ENCODE measurements at regions not wholly inside any gene's neighbourhood (a gene's known extent, or its start where the extent isn't known, plus 50 kb on each side); places are given as distances from the start of the nearest gene placed in this dataset.
"Not testable (repeated sequence)": the region's sequence is repeated elsewhere in the genome, so short reads cannot be mapped to it uniquely, and the experiment has no call there.

GRCh38 chr16:85225721-85226120 lies 113.4 kb upstream of the CIBAR2 start:
- no peak for DNase-seq

GRCh38 chr16:85227084-85227945 lies 115.0 kb upstream of the CIBAR2 start:
- no peak for DNase-seq

- DNase-seq = no peak
Measured at GRCh38 chr16:85227946-85228862, 115.9 kb upstream of the CIBAR2 start.

- DNase-seq = no peak
Measured at GRCh38 chr16:85228970-85229430, 116.7 kb upstream of the CIBAR2 start.

- DNase-seq = no peak
Measured at GRCh38 chr16:85229869-85230462, 117.7 kb upstream of the CIBAR2 start.

- not testable (repeated sequence) for DNase-seq
Measured at GRCh38 chr16:85230764-85231383, 118.6 kb upstream of the CIBAR2 start.

GRCh38 chr16:85231959-85232358 lies 119.7 kb upstream of the CIBAR2 start:
- DNase-seq = no peak

- peak; percentile 30 for DNase-seq
Measured at GRCh38 chr16:85232369-85233142, 120.3 kb upstream of the CIBAR2 start.

- peak; percentile 53 for DNase-seq
Measured at GRCh38 chr16:85233516-85233915, 121.2 kb upstream of the CIBAR2 start.

- DNase-seq = peak; percentile 91
Measured at GRCh38 chr16:85234310-85235204, 122.3 kb upstream of the CIBAR2 start.

- peak; percentile 39 for DNase-seq
Measured at GRCh38 chr16:85235991-85236817, 123.9 kb upstream of the CIBAR2 start.

GRCh38 chr16:85236818-85237150 lies 124.5 kb upstream of the CIBAR2 start:
- peak; percentile 23 for DNase-seq

- DNase-seq = no peak
Measured at GRCh38 chr16:85237817-85238216, 125.5 kb upstream of the CIBAR2 start.

GRCh38 chr16:85238233-85238647 lies 126.0 kb upstream of the CIBAR2 start:
- DNase-seq = peak; percentile 94

GRCh38 chr16:85239239-85239638 lies 127.0 kb upstream of the CIBAR2 start:
- DNase-seq = peak; percentile 40

GRCh38 chr16:85239871-85240270 lies 127.6 kb upstream of the CIBAR2 start:
- DNase-seq = peak; percentile 19

- DNase-seq = no peak
Measured at GRCh38 chr16:85240982-85241924, 129.0 kb upstream of the CIBAR2 start.

GRCh38 chr16:85242140-85242539 lies 129.9 kb upstream of the CIBAR2 start:
- DNase-seq = no peak

- DNase-seq = no peak
Measured at GRCh38 chr16:85243308-85243707, 131.0 kb upstream of the CIBAR2 start.

Data from left hindlimb (tissue), 1 donor.